ENCODE measurements at regions not wholly inside any gene's neighbourhood (a gene's known extent, or its start where the extent isn't known, plus 50 kb on each side); places are given as distances from the start of the nearest gene placed in this dataset.

GRCh38 chr7:92976931-92977330, 140.6 kb upstream of the CDK6 start:
- no peaks in the 10 kb centered on the region for H3K4me1 Mint-ChIP-seq
- H3K4me1 ChIP-seq (ENCODE audit: control insufficient read depth in 2 of 2, insufficient read depth in 2 of 2, low read length in 2 of 2): no peaks in the 10 kb centered on the region
- H3K9me3 Mint-ChIP-seq (ENCODE audit: insufficient read depth): peaks cover 14% of the 10 kb centered on the region
- no peak overlapping the region for H3K4me3 Mint-ChIP-seq
- ATAC-seq (ENCODE audit: low read depth) (no peak), DNase-seq (no peak)
- H3K36me3 ChIP-seq (replicated peaks in 1 of 2; ENCODE audit: control extremely low read depth in 1 of 2, control insufficient read depth in 1 of 2, extremely low read depth in 1 of 2, insufficient read depth in 2 of 2, low read length in 1 of 2): no peaks in the 10 kb centered on the region
- H3K27me3 Mint-ChIP-seq: no peaks in the 10 kb centered on the region
- H3K4me2 ChIP-seq (replicated peaks; ENCODE audit: low read depth, low read length, poor library complexity, severe bottlenecking): no peak overlapping the region
- no peak overlapping the region for H3K27ac Mint-ChIP-seq
- H3K9me3 ChIP-seq (ENCODE audit: control extremely low read depth in 1 of 3, control insufficient read depth in 2 of 3, insufficient read depth in 1 of 3, low read length in 2 of 3): peaks cover 0 to 6% (median 3%) of the 10 kb centered on the region in 3 donors
- H3K4me3 ChIP-seq (ENCODE audit: control extremely low read depth in 1 of 5, extremely low read depth in 1 of 5, insufficient read depth in 1 of 5, low read depth in 2 of 5, low read length in 4 of 5): no peak overlapping the region
- no peak for TF ChIP-seq CTCF (IDR thresholded peaks at IDR 0.05)
- TF ChIP-seq EZH2 (IDR thresholded peaks at IDR 0.05; ENCODE audit: borderline replicate concordance, insufficient read depth, low read depth, low read length, poor library complexity, severe bottlenecking): no peak
- CTCF ChIA-PET: no interaction called here
- no peak overlapping the region for H3K27ac ChIP-seq (ENCODE audit: low read length in 2 of 2)
- H4K20me1 ChIP-seq (ENCODE audit: control insufficient read depth, insufficient read depth, low read length, poor library complexity, severe bottlenecking): no peaks in the 10 kb centered on the region
- no peaks in the 10 kb centered on the region for H3K27me3 ChIP-seq (replicated peaks in 1 of 4; ENCODE audit: control extremely low read depth in 1 of 4, control insufficient read depth in 3 of 4, insufficient read depth in 4 of 4, low read length in 3 of 4)
- intact Hi-C loops (cut with micrococcal nuclease): no loop called here
- POLR2A ChIA-PET: no interaction called here
- no peak overlapping the region for H2AFZ ChIP-seq (ENCODE audit: insufficient read depth, low read depth, low read length, poor library complexity, severe bottlenecking)
- H3K79me2 ChIP-seq (ENCODE audit: control insufficient read depth, insufficient read depth, low read length): no peaks in the 10 kb centered on the region
- no peak overlapping the region for H3K9ac ChIP-seq (ENCODE audit: low read length)
- 100% methylated on average over 1 of the region's 1 CpG for WGBS (ENCODE audit: insufficient coverage)

- Histone ChIP-seq H3K27me3 (replicated peaks in 1 of 4; ENCODE audit: control extremely low read depth in 1 of 4, control insufficient read depth in 3 of 4, insufficient read depth in 4 of 4, low read length in 3 of 4) (no peaks in the 10 kb centered on the region), H3K9ac (ENCODE audit: low read length) (no peak overlapping the region), H3K79me2 (ENCODE audit: control insufficient read depth, insufficient read depth, low read length) (no peaks in the 10 kb centered on the region), H3K9me3 (ENCODE audit: control extremely low read depth in 1 of 3, control insufficient read depth in 2 of 3, insufficient read depth in 1 of 3, low read length in 2 of 3) (peaks cover 0 to 8% (median 3%) of the 10 kb centered on the region in 3 donors), H3K4me1 (ENCODE audit: control insufficient read depth in 2 of 2, insufficient read depth in 2 of 2, low read length in 2 of 2) (no peaks in the 10 kb centered on the region), H3K27ac (ENCODE audit: low read length in 2 of 2) (no peak overlapping the region), H3K36me3 (replicated peaks in 1 of 2; ENCODE audit: control extremely low read depth in 1 of 2, control insufficient read depth in 1 of 2, extremely low read depth in 1 of 2, insufficient read depth in 2 of 2, low read length in 1 of 2) (no peaks in the 10 kb centered on the region), H2AFZ (ENCODE audit: insufficient read depth, low read depth, low read length, poor library complexity, severe bottlenecking) (no peak overlapping the region), H4K20me1 (ENCODE audit: control insufficient read depth, insufficient read depth, low read length, poor library complexity, severe bottlenecking) (no peaks in the 10 kb centered on the region), H3K4me2 (replicated peaks; ENCODE audit: low read depth, low read length, poor library complexity, severe bottlenecking) (no peak overlapping the region), H3K4me3 (ENCODE audit: control extremely low read depth in 1 of 5, extremely low read depth in 1 of 5, insufficient read depth in 1 of 5, low read depth in 2 of 5, low read length in 4 of 5) (no peak overlapping the region)
- H3K4me1 Mint-ChIP-seq: no peaks in the 10 kb centered on the region
- intact Hi-C loops (cut with micrococcal nuclease): no loop called here
- ATAC-seq (ENCODE audit: low read depth) (no peak), DNase-seq (no peak)
- H3K4me3 Mint-ChIP-seq: no peak overlapping the region
- no peak overlapping the region for H3K27ac Mint-ChIP-seq
- no CpG with 5 or more reads among the region's 2 CpGs for WGBS (ENCODE audit: insufficient coverage)
- H3K27me3 Mint-ChIP-seq: no peaks in the 10 kb centered on the region
- TF ChIP-seq CTCF (IDR thresholded peaks at IDR 0.05) (no peak), EZH2 (IDR thresholded peaks at IDR 0.05; ENCODE audit: borderline replicate concordance, insufficient read depth, low read depth, low read length, poor library complexity, severe bottlenecking) (no peak)
- peaks cover 11% of the 10 kb centered on the region for H3K9me3 Mint-ChIP-seq (ENCODE audit: insufficient read depth)
- POLR2A ChIA-PET: no interaction called here
- CTCF ChIA-PET: no interaction called here
Measured at GRCh38 chr7:92973974-92974373, 137.6 kb upstream of the CDK6 start.

Data from B cell (primary cell).